Breast epithelium (tissue), 4 donors: ENCODE measurements at regions not wholly inside any gene's neighbourhood (a gene's known extent, or its start where the extent isn't known, plus 50 kb on each side); places are given as distances from the start of the nearest gene placed in this dataset.

ENCODE experiments used
- DNase-seq, 2 donors: peaks; one replicate each; pipeline ENCODE4 v3.0.0-alpha.2; 2019; ENCODE audit warnings: low spot score in 2 of 2
- H3K27ac ChIP-seq, 2 donors: fragments of 200-600 bp; sonication (generic) in 1 of 2; one replicate each; pipeline ENCODE4 v1.5.1; 2016 to 2019; ENCODE audit warnings: mild to moderate bottlenecking in 1 of 2
- H3K27me3 ChIP-seq, 2 donors: fragments of 200-600 bp; sonication (generic) in 1 of 2; one replicate each; pipeline versions ENCODE4 v1.5.1 to v1.6.0; 2017 to 2019; ENCODE audit warnings: control low read depth in 1 of 2, mild to moderate bottlenecking in 1 of 2
- H3K36me3 ChIP-seq: fragments of 200-600 bp; one replicate; pipeline ENCODE4 v1.5.1; 2019
- H3K4me1 ChIP-seq, 2 donors: fragments of 200-600 bp; sonication (generic); one replicate each; pipeline ENCODE4 v1.5.1; 2016 to 2019; ENCODE audit warnings: control low read depth in 1 of 2
- H3K4me3 ChIP-seq, 3 donors: fragments of 200-600 bp; sonication (generic); 1 replicate in 2 of 3; 2 replicates in 1 of 3; pipeline ENCODE4 v1.5.1; 2016 to 2019; ENCODE audit warnings: mild to moderate bottlenecking in 3 of 3, moderate library complexity in 2 of 3
- H3K9me3 ChIP-seq, 2 donors: fragments of 200-600 bp; sonication (generic) in 1 of 2; one replicate each; pipeline ENCODE4 v1.5.1; 2016 to 2019; ENCODE audit warnings: control low read depth in 1 of 2
- CTCF ChIP-seq, 3 donors: fragments of 450-650 bp; IDR thresholded peaks; one replicate each; pipeline ENCODE4 v1.5.1; 2016 to 2017; ENCODE audit warnings: antibody characterized with exemption in 3 of 3, mild to moderate bottlenecking in 3 of 3, moderate library complexity in 3 of 3
- POLR2A ChIP-seq: fragments of 450-650 bp; IDR thresholded peaks from one replicate; pipeline ENCODE4 v1.6.1; 2016; ENCODE audit warnings: antibody characterized with exemption, mild to moderate bottlenecking, moderate library complexity
- POLR2AphosphoS5 ChIP-seq, 3 donors: sonication (generic); formaldehyde crosslinking; IDR thresholded peaks; one replicate each; pipeline ENCODE4 v1.6.1; 2017; ENCODE audit warnings: antibody characterized with exemption in 3 of 3
- intact Hi-C: fragments of 100-400 bp; cut with DNase I; formaldehyde crosslinking; loops from one replicate; pipeline ENCODE4 v1.15.1; 2023; ENCODE audit warnings: low total_unique reads

- TF ChIP-seq POLR2AphosphoS5 (IDR thresholded peaks at IDR 0.05) (no peak), CTCF (IDR thresholded peaks at IDR 0.05) (no peak), POLR2A (no peak)
- H3K36me3 ChIP-seq, result no peaks in the 10 kb centered on the region
- no peak overlapping the region for H3K4me3 ChIP-seq
- no peaks in the 10 kb centered on the region for H3K9me3 ChIP-seq
- H3K27ac ChIP-seq, result no peak overlapping the region
- H3K4me1 ChIP-seq, result no peaks in the 10 kb centered on the region
- intact Hi-C loops, result no loop called here
- no peak for DNase-seq
- no peaks in the 10 kb centered on the region for H3K27me3 ChIP-seq
Measured at GRCh38 chr1:168923521-168924136, 182.9 kb upstream of the ATP1B1 start.

- no peaks in the 10 kb centered on the region for H3K36me3 ChIP-seq
- intact Hi-C loops, result no loop called here
Measured at GRCh38 chr1:168924976-168925375, 181.5 kb upstream of the ATP1B1 start.

GRCh38 chr1:168926236-168926635 lies 180.3 kb upstream of the ATP1B1 start:
- no peaks in the 10 kb centered on the region for H3K4me1 ChIP-seq
- intact Hi-C loops, result no loop called here
- no peaks in the 10 kb centered on the region for H3K27me3 ChIP-seq
- H3K9me3 ChIP-seq, result no peaks in the 10 kb centered on the region
- TF ChIP-seq POLR2AphosphoS5 (IDR thresholded peaks at IDR 0.05) (no peak), CTCF (IDR thresholded peaks at IDR 0.05) (no peak), POLR2A (no peak)
- no peak overlapping the region for H3K27ac ChIP-seq
- no peak overlapping the region for H3K4me3 ChIP-seq
- DNase-seq, result no peak
- H3K36me3 ChIP-seq, result no peaks in the 10 kb centered on the region

More at GRCh38 chr1:168924976-168925375, 181.5 kb upstream of the ATP1B1 start:
- no peaks in the 10 kb centered on the region for H3K4me1 ChIP-seq
- no peak overlapping the region for H3K27ac ChIP-seq
- no peak for DNase-seq
- no peaks in the 10 kb centered on the region for H3K27me3 ChIP-seq
- H3K4me3 ChIP-seq, result no peak overlapping the region
- TF ChIP-seq CTCF (IDR thresholded peaks at IDR 0.05), result no peak
- TF ChIP-seq POLR2AphosphoS5 (IDR thresholded peaks at IDR 0.05), result no peak
- no peak for TF ChIP-seq POLR2A
- no peaks in the 10 kb centered on the region for H3K9me3 ChIP-seq

- TF ChIP-seq CTCF (IDR thresholded peaks at IDR 0.05) (no peak), POLR2A (no peak), POLR2AphosphoS5 (IDR thresholded peaks at IDR 0.05) (no peak)
- no peaks in the 10 kb centered on the region for H3K9me3 ChIP-seq
- H3K36me3 ChIP-seq, result no peaks in the 10 kb centered on the region
- intact Hi-C loops, result no loop called here
- H3K27me3 ChIP-seq, result no peaks in the 10 kb centered on the region
- no peak overlapping the region for H3K27ac ChIP-seq
- no peak overlapping the region for H3K4me3 ChIP-seq
- H3K4me1 ChIP-seq, result no peaks in the 10 kb centered on the region
- DNase-seq, result no peak
Measured at GRCh38 chr1:168932539-168932938, 174.0 kb upstream of the ATP1B1 start.

GRCh38 chr1:168933141-168933805 lies 173.2 kb upstream of the ATP1B1 start:
- no peak for DNase-seq
- Histone ChIP-seq H3K4me3 (no peak overlapping the region), H3K9me3 (no peaks in the 10 kb centered on the region), H3K27me3 (no peaks in the 10 kb centered on the region), H3K4me1 (no peaks in the 10 kb centered on the region), H3K36me3 (no peaks in the 10 kb centered on the region), H3K27ac (no peak overlapping the region)
- intact Hi-C loops, result no loop called here
- TF ChIP-seq POLR2A, result no peak
- no peak for TF ChIP-seq POLR2AphosphoS5 (IDR thresholded peaks at IDR 0.05)
- TF ChIP-seq CTCF (IDR thresholded peaks at IDR 0.05), result no peak
